HepG2 (cell line): ENCODE measurements at regions not wholly inside any gene's neighbourhood (a gene's known extent, or its start where the extent isn't known, plus 50 kb on each side); places are given as distances from the start of the nearest gene placed in this dataset.

Experiments used
- ATAC-seq: fragments of 200-7000 bp; cut with Tn5 transposase; 3 replicates; pipeline ENCODE4 v1.9.1; 2020; ENCODE audit warnings: mild to moderate bottlenecking, moderate library complexity
- BruUV-seq: library from RNA; stranded (reverse); fragments of 400-500 nt; replicated peaks from 2 replicates; lab custom pipeline; 2021; lab: Mats Ljungman, UMichigan
- CTCF ChIA-PET: fragments of 300-600 bp; formaldehyde crosslinking; extraction: SDS; loops from one replicate; lab custom pipeline; 2021; ENCODE audit warnings: low total read pairs, inconsistent platforms, low intra/inter-chr PET ratio; lab: Yijun Ruan, JAX
- POLR2A ChIA-PET: fragments of 350-600 bp; sonication (Branson Sonifier 250); formaldehyde crosslinking; loops from one replicate; lab custom pipeline; 2020; ENCODE audit warnings: antibody characterized with exemption, inconsistent platforms; lab: Yijun Ruan, JAX
- DNase-seq: peaks from one replicate; pipeline ENCODE4 v3.0.0-alpha.2; 2015; ENCODE audit warnings: low spot score
- FAIRE-seq: peaks from 3 replicates; lab custom pipeline; 2011; peaks lifted over from hg19 to GRCh38; lab: Jason Lieb, UNC
- H2AFZ ChIP-seq: one replicate; pipeline ENCODE4 v1.6.1; 2011; ENCODE audit warnings: low read length, inconsistent platforms
- H3K27ac ChIP-seq: fragments of 300-600 bp; 3 replicates; pipeline ENCODE4 v1.8.0; 2011; ENCODE audit warnings: mixed run types, mild to moderate bottlenecking, mixed read lengths, low read length, inconsistent platforms; ENCODE audit not compliant: insufficient read depth; ENCODE audit errors: extremely low read length
- H3K27me3 ChIP-seq, 2 experiments: fragments of 200-600 bp in 1 of 2; 2 replicates in 1 of 2; 3 replicates in 1 of 2; pipeline versions ENCODE4 v1.6.0 to v1.8.0; 2011; ENCODE audit warnings: low read length in 2 of 2, mild to moderate bottlenecking in 2 of 2, moderate library complexity in 2 of 2, inconsistent platforms in 1 of 2; ENCODE audit not compliant: insufficient read depth in 2 of 2, control insufficient read depth in 1 of 2
- H3K36me3 ChIP-seq, 2 experiments: fragments of 200-600 bp in 1 of 2; replicated peaks in 1 of 2; 2 replicates in 1 of 2; 3 replicates in 1 of 2; pipeline versions ENCODE4 v1.5.1 to v1.8.0; 2011; ENCODE audit warnings: low read length in 2 of 2, inconsistent platforms in 1 of 2; ENCODE audit not compliant: insufficient read depth in 2 of 2, control insufficient read depth in 1 of 2
- H3K4me1 ChIP-seq: 2 replicates; pipeline ENCODE4 v1.5.1; 2012; ENCODE audit warnings: low read length, inconsistent platforms; ENCODE audit not compliant: insufficient read depth
- H3K4me2 ChIP-seq: 2 replicates; pipeline ENCODE4 v1.6.0; 2011; ENCODE audit warnings: low read depth, low read length, inconsistent platforms
- H3K4me3 ChIP-seq, 3 experiments: fragments of 200-600 bp in 1 of 3; sonication (generic), shearing (Covaris generic) in 1 of 3; replicated peaks in 1 of 3; 2 replicates each; pipeline ENCODE4 v1.5.1; 2011 to 2016; ENCODE audit warnings: low read length in 3 of 3, inconsistent platforms in 2 of 3, low read depth in 2 of 3, mild to moderate bottlenecking in 2 of 3, control low read depth in 1 of 3, mixed read lengths in 1 of 3; ENCODE audit not compliant: insufficient read depth in 1 of 3
- H3K79me2 ChIP-seq: one replicate; pipeline ENCODE4 v1.6.1; 2011; ENCODE audit warnings: low read length, inconsistent platforms; ENCODE audit not compliant: insufficient read depth
- H3K9ac ChIP-seq: 2 replicates; pipeline ENCODE4 v1.6.0; 2011; ENCODE audit warnings: mild to moderate bottlenecking, low read depth, low read length, inconsistent platforms; ENCODE audit not compliant: insufficient read depth
- H3K9me3 ChIP-seq: 2 replicates; pipeline ENCODE4 v1.5.1; 2012; ENCODE audit warnings: mild to moderate bottlenecking, low read length
- H4K20me1 ChIP-seq: 2 replicates; pipeline ENCODE4 v1.6.0; 2011; ENCODE audit warnings: inconsistent platforms, mild to moderate bottlenecking, low read length, moderate library complexity; ENCODE audit not compliant: insufficient read depth
- ATAD3A ChIP-seq: sonication (generic); formaldehyde crosslinking; IDR thresholded peaks from 2 replicates; pipeline ENCODE4 v1.4.0; 2020; ENCODE audit warnings: missing genetic modification reagents
- KDM4B ChIP-seq: sonication (generic); formaldehyde crosslinking; IDR thresholded peaks from 2 replicates; pipeline ENCODE4 v1.4.0; 2020; ENCODE audit warnings: missing genetic modification reagents
- NFYB ChIP-seq: sonication (generic); formaldehyde crosslinking; IDR thresholded peaks from 2 replicates; pipeline ENCODE4 v1.4.0; 2020; ENCODE audit warnings: missing genetic modification reagents
- POGZ ChIP-seq: sonication (generic); formaldehyde crosslinking; IDR thresholded peaks from 2 replicates; pipeline ENCODE4 v1.4.0; 2020; ENCODE audit warnings: mild to moderate bottlenecking, missing genetic modification reagents
- PTBP1 ChIP-seq: fragments of 200-400 bp; formaldehyde crosslinking; IDR thresholded peaks from 2 replicates; pipeline ENCODE4 v1.6.1; 2018; ENCODE audit warnings: low read length, low read depth; ENCODE audit not compliant: poor library complexity, severe bottlenecking
- SKI ChIP-seq: fragments of 450-650 bp; IDR thresholded peaks from one replicate; pipeline ENCODE4 v1.6.1; 2018; ENCODE audit warnings: mild to moderate bottlenecking; ENCODE audit not compliant: partially characterized antibody
- TBX3 ChIP-seq: fragments of 450-650 bp; IDR thresholded peaks from 2 replicates; pipeline ENCODE4 v1.6.1; 2017; ENCODE audit warnings: antibody characterized with exemption, mild to moderate bottlenecking, inconsistent platforms, borderline replicate concordance
- ZBTB20 ChIP-seq: sonication (generic); formaldehyde crosslinking; IDR thresholded peaks from 2 replicates; pipeline ENCODE4 v1.8.1; 2023; ENCODE audit warnings: missing genetic modification reagents, low read depth, mild to moderate bottlenecking, borderline replicate concordance
- ZNF124 ChIP-seq: sonication (generic); formaldehyde crosslinking; IDR thresholded peaks from 2 replicates; pipeline ENCODE4 v1.4.0; 2020; ENCODE audit warnings: missing genetic modification reagents
- ZNF44 ChIP-seq: sonication (generic); formaldehyde crosslinking; IDR thresholded peaks from 2 replicates; pipeline ENCODE4 v1.5.1; 2020; ENCODE audit warnings: mild to moderate bottlenecking, missing genetic modification reagents
- ZNF567 ChIP-seq: sonication (generic); formaldehyde crosslinking; IDR thresholded peaks from 2 replicates; pipeline ENCODE4 v1.8.1; 2023; ENCODE audit warnings: mild to moderate bottlenecking, missing genetic modification reagents, borderline replicate concordance
- WGBS: methylation state at CpG from one replicate; pipeline ENCODE4 v1.1.6; 2017; ENCODE audit warnings: low lambda C conversion rate; 5-methylcytosine and 5-hydroxymethylcytosine counted together
- in situ Hi-C: cut with HindIII; loops from 2 replicates; pipeline ENCODE4 v1.10.0; 2017; ENCODE audit warnings: low pct_unique_long_range_greater_than_20kb; ENCODE audit not compliant: extremely low pct_ligation_motif_present
- intact Hi-C: fragments of 100-400 bp; cut with micrococcal nuclease; formaldehyde crosslinking; loops from one replicate; pipeline ENCODE4 v1.10.0; 2022; ENCODE audit not compliant: unreplicated experiment
- TF ChIP-seq, protein P1 (sequence below): sonication (generic); formaldehyde crosslinking; IDR thresholded peaks from 2 replicates; pipeline ENCODE4 v1.5.0; 2020; ENCODE audit warnings: mild to moderate bottlenecking, missing genetic modification reagents
- TF ChIP-seq, protein P2 (sequence below): sonication (generic); formaldehyde crosslinking; IDR thresholded peaks from 2 replicates; pipeline ENCODE4 v1.8.1; 2023; ENCODE audit warnings: mild to moderate bottlenecking, missing genetic modification reagents

DNA sequence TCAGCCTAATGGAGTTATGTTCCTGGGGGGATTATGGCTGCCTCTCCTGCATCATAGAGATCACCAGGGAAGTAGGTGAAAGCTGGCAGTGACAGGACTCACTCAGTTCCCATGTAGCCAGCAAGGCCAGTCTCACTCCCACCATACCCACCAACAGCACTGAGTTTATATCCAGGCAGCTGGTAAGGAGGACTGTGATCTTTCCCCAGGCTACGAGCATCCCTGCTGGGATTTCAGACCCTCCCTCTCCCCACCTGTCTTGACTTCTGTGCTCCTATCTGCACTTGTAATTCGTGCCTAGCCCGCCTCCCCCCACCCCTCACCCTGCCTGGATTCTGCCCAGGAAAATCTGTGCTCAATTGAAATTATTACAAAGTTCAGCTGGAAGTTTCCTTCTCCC, 499.1 kb upstream of the NUDT12 start:
- Histone ChIP-seq H3K4me2 (no peak overlapping the region), H3K4me1 (no peaks in the 10 kb centered on the region), H2AFZ (no peak overlapping the region), H3K27me3 (no peaks in the 10 kb centered on the region; a peak in 1 of 5 replicates), H3K9ac (no peak overlapping the region), H3K4me3 (no peak overlapping the region), H3K36me3 (no peaks in the 10 kb centered on the region), H3K9me3 (no peaks in the 10 kb centered on the region), H3K27ac (no peak overlapping the region), H3K79me2 (no peaks in the 10 kb centered on the region), H4K20me1 (no peaks in the 10 kb centered on the region)
- FAIRE-seq (no peak), DNase-seq (no peak), ATAC-seq (no peak)
- in situ Hi-C loops (no loop called here), intact Hi-C loops (no loop called here)
- ChIA-PET POLR2A (no interaction called here), CTCF (no interaction called here)
- no TSS peak for BruUV-seq
- TF ChIP-seq NFYB (no peak), ATAD3A (CRISPR knock-in tag) (no peak), KDM4B (CRISPR knock-in tag) (no peak), ZNF124 (CRISPR knock-in tag) (no peak), SKI (no peak), POGZ (CRISPR knock-in tag) (no peak), TBX3 (no peak), ZNF44 (no peak), PTBP1 (no peak), ZBTB20 (no peak), ZNF567 (CRISPR knock-in tag) (no peak)
- TF ChIP-seq, protein P1, sequence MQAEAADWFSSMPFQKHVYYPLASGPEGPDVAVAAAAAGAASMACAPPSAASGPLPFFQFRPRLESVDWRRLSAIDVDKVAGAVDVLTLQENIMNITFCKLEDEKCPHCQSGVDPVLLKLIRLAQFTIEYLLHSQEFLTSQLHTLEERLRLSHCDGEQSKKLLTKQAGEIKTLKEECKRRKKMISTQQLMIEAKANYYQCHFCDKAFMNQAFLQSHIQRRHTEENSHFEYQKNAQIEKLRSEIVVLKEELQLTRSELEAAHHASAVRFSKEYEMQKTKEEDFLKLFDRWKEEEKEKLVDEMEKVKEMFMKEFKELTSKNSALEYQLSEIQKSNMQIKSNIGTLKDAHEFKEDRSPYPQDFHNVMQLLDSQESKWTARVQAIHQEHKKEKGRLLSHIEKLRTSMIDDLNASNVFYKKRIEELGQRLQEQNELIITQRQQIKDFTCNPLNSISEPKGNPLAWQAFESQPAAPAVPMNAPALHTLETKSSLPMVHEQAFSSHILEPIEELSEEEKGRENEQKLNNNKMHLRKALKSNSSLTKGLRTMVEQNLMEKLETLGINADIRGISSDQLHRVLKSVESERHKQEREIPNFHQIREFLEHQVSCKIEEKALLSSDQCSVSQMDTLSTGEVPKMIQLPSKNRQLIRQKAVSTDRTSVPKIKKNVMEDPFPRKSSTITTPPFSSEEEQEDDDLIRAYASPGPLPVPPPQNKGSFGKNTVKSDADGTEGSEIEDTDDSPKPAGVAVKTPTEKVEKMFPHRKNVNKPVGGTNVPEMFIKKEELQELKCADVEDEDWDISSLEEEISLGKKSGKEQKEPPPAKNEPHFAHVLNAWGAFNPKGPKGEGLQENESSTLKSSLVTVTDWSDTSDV (CRISPR knock-in tag), result no peak
- TF ChIP-seq, protein P2, sequence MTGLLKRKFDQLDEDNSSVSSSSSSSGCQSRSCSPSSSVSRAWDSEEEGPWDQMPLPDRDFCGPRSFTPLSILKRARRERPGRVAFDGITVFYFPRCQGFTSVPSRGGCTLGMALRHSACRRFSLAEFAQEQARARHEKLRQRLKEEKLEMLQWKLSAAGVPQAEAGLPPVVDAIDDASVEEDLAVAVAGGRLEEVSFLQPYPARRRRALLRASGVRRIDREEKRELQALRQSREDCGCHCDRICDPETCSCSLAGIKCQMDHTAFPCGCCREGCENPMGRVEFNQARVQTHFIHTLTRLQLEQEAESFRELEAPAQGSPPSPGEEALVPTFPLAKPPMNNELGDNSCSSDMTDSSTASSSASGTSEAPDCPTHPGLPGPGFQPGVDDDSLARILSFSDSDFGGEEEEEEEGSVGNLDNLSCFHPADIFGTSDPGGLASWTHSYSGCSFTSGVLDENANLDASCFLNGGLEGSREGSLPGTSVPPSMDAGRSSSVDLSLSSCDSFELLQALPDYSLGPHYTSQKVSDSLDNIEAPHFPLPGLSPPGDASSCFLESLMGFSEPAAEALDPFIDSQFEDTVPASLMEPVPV, result no peak
- 17% methylated on average over 3 of the region's 3 CpGs for WGBS
